HuH-7.5 (cell line): ENCODE measurements at regions not wholly inside any gene's neighbourhood (a gene's known extent, or its start where the extent isn't known, plus 50 kb on each side); places are given as distances from the start of the nearest gene placed in this dataset.
A peak's percentile ranks its signal among the peaks of the same experiment; 100 is the strongest.
"Not testable (repeated sequence)": the region's sequence is repeated elsewhere in the genome, so short reads cannot be mapped to it uniquely, and the experiment has no call there.

Experiments used
- DNase-seq: peaks from one replicate; pipeline ENCODE4 v3.0.0; 2011; ENCODE audit warnings: low spot score

DNA sequence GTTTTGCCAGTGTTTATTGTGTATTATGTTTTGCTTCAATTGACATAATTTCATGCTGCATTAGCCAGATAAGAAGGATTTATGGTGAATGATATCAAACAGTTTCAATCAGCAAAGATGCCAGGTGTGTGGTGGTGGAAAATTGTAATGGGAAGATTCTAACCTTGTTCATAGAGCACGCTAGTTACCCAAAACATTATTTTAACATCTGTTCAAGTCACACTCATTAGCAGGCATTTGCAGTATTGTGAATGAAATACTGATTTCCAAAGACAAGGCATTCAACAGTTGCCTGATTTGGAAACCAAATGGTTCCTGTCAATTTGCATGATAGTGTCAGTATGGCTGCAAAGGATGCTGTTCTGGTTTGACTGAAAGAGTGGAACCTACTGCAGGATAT is 129.7 kb downstream of the EPC1 start:
- no peak for DNase-seq

DNA sequence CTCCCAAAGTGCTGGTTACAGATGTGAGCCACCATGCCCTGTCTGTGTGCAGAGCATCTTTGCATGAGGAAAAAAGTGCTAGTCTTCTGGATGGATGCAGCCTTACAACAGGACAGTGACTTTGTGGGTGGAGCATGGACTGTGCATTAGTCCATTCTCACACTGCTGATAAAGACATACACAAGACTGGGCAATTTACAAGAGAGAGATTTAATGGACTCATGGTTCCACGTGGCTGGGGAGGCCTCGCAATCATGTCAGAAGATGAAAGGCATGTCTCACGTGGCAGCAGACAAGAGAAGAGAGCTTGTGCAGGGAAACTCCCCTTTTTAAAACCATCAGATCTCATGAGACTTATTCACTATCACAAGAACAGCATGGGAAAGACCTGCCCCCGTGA is 133.1 kb downstream of the EPC1 start:
- DNase-seq, result not testable (repeated sequence)

DNA sequence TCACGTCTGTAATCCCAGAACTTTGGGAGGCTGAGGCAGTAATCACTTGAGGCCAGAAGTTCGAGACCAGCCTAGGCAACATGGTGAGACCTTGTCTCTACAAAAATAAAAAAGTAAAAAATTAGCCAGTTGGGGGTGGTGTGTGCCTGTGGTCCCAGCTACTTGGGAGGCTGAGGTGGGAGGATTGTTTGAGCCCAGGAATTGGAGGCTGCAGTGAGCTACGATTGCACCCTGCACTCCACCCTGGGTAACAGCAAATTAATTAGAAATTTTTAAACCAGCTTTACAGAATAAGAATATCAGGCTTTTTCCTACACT is 136.0 kb downstream of the EPC1 start:
- no peak for DNase-seq

DNA sequence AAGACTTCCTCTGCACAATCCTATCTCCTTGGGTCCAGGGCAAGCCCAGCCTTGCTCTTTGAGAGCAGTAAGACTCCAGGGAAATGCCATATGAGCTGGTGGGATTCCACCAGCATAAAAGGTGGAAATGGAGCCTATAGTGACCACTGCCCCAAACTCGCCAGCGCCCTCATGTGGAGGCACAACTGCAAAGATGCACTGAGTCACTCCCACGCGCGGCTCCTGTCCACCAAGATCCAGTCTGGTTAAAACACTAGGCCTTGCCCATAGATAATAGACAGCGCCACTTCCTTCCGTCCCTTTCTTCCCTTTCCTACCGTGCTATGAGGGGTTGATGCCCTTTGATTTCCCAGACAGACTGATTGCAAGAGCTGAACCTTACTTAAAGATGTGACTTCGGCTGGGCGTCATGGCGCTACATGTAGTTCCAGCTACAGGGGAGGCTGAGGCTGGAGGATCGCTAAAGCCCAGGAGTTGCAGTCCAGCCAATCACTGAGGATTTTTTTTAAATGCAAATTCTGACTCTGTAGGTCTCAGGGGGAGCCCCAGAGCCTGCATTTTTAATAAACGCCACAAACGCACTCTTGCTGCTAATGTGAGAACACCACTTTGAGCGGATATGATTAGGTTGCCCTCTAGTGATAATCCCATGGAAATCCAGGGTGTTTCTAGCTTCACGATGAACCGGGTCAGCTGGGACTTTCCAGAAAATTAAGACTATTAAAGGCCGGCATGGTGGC is 136.5 kb downstream of the EPC1 start:
- DNase-seq, result peak; percentile 39

DNA sequence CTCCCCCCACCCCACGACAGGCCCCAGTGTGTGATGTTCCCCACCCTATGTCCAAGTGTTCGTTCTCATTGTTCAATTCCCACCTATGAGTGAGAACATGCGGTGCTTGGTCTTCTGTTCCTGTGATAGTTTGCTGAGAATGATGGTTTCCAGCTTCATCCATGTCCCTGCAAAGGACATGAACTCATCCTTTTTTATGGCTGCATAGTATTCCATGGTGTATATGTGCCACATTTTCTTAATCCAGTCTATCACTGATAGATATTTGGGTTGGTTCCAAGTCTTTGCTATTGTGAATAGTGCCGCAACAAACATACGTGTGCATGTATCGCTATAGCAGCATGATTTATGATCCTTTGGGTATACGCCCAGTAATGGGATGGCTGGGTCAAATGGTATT is 139.0 kb downstream of the EPC1 start:
- not testable (repeated sequence) for DNase-seq

DNA sequence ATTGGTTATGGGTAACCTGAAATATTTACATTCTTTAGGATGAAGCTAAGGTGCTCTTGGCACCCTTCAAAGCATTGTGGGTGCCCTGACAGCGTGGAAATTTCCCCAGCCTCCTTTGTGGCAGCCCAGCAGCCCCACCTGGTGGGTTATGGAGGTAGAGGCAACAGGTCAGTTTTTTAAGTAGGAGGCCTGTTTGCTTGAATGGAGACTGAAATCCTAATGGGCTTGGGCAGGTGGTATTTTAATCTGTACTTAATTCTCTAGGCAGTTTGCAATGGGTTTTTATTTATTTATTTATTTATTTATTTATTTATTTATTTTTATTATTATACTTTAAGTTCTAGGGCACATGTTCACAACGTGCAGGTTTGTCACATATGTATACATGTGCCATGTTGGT is 139.4 kb downstream of the EPC1 start:
- peak; percentile 39 for DNase-seq

DNA sequence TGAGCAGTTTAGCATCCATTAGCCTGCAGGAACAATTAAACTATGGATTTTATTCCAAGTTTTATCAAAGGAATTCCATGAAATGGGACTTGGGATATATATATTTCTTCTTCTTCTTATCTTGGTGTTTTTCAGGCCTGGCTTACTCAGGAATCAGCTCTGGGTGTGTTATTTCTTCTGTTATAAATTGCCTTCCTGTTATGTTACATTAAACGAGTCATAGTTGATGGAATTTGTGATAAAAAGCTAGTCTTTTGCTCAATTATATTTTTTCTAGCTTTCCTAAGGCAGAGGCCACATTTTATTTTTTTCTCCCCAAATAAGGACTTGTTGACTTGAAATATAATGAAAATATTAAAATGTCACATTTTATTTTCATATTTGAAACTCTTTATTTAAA is 141.3 kb downstream of the EPC1 start:
- no peak for DNase-seq

DNA sequence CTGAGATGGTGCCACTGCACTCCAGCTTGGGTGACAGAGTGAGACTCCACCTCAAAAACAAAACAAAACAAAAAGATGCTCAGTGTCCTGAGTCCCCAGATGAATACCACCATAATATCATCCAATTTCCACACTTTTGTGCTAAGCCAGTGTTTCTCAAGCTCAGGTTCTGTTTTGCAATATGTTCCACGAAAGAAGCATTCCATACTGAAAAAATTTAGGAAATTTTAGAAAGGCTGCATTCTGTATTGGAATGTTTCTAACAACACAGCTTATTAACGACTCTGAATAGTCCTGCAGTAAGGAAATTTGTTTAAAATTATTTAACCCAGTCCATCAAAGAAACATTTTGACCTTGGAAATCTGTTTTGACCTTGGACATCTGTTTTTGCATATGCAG is 142.4 kb downstream of the EPC1 start:
- no peak for DNase-seq

DNA sequence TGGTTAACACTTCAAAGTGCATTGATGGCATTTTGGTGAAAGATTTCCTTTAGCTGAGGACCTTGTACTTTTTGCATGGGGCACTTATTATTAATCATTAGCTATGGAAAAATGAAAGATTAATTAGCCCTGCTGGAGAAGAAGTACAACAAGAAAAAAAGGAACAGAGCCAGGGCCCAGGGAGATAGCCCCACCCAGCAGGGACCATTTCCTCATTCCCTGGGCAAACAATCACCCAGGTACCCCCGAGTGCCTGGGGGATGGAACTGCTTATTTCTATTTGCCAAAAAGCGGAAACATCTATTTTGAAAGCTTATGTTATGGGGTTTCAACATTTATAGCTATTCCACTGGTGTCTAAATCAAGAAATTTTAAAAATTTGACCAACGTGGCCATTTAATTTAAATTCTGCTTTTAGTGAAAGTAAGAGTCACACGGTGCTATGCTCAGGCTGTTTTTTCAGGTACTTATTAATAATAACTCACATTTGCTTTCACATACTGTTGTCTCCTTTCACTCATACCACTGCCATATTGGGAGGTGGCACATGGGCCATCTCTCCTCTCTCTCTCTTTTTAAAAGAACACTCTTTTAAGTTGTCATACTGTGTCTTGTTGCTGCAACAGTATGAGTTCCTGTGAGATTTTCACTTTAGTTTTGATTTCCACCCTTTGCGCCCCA is 143.6 kb upstream of the KIF5B start:
- no peak for DNase-seq

DNA sequence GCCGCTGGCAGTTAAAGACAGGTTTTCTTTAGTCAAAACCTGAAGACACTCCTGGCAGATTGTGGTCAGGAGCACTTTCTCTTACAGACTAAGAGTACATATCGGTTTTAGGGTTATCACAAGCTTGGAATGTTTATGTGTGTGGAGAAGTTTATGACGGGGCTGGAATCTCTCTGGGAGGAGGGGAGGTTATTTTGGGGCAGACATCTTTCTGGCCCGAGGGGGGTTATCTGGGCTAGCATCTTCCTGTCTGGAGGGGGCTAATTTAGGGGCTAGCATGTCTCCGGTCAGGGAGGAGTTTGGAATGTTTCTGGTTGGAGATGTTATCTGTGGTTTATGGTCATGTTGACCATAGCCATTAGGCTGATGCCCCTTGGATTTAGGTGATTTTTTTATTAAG is 141.2 kb upstream of the KIF5B start:
- DNase-seq, result no peak

DNA sequence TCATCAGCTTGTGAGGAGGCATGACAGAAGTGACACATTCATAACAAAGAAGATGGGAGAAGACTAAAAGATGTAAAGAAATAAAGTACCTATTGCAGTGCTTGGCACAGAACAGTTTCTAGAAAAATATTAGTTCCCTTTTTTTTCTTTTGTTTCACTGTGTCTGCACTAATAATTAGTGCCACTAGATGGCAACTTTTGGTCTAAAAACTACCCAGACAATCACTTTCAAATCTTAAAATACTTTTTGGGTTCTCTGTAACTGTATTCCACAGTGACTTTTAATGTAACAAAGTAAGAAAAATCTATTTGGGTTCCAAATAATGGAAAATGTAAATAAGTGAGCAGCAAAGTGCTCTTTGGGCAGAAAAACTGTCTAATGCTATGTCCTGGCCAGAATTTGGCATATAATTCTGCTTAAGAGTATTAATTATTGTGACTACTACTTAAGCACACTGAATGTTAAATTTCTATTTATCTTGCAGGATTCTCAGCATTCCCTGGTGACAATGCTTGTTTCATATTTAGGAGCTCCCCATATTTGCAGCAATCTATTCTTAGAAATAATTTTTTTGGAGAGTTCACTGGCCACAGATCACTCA is 134.8 kb upstream of the KIF5B start:
- no peak for DNase-seq

DNA sequence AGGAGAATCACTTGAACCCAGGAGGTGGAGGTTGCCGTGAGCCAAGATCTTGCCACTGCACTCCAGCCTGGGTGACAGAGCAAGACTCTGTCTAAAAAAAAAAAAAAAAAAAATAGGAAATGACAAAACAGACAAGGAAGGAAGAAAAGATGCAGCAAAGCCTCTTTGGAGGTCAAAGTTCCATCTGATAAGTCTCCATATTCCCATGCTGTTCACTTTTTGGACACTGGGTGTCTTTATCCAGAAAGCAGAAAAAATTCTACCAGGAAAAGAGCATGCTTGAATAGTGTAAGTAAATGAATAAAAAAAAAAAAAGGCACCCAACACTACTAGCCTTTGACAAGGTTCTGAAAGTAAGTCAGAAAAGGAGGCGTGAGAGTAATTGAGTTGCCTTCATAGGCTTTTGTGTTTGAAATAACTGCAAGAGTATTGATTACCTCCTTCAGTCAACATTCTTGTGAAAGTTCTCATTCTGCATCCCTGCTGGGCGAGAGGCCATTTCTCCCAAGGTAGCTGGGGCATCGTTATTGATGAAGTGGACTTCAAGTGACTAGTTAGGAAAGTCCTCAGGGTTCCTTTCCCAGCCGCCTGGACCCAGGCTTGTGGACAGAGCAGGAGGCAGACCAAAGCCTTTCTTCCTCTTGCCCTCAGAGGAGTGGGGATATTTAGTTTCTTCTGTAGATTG is 133.3 kb upstream of the KIF5B start:
- DNase-seq, result no peak

DNA sequence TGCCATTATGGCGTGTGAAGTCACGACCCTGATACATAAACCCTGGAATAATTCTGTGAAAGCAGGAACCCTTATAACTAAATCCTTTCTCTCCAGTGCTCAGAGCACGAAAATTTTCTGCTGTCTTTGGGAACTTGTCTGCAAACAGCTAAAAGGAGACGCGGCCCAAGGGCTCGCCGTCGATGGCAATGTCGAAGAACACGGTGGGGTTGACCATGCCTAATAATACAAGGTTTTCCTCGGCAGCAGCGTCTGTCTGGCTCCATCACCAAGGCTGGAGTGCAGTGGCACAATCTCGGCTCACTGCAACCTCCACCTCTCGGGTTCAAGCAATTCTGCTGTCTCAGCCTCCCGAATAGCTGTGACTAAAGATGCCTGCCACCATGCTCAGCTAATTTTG is 132.4 kb upstream of the KIF5B start:
- not testable (repeated sequence) for DNase-seq

DNA sequence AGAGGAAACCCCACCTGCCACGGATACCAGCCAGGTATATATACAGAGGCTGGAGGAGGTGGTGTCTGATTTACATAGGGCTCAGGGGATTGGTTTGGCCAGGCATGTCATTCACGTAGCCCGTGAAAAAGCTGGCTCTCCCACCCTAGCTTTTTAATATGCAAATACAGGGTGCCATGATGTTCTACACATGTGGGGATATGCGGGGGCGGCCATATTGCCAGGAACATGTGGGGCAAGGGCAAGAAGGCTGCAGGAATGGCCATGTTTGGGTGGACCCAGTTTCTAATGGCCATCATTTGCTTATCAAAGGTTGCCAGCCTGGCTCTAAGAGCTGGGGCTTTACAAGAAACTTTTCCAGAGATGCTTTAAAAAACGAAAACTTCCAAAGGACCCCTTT is 131.5 kb upstream of the KIF5B start:
- no peak for DNase-seq

DNA sequence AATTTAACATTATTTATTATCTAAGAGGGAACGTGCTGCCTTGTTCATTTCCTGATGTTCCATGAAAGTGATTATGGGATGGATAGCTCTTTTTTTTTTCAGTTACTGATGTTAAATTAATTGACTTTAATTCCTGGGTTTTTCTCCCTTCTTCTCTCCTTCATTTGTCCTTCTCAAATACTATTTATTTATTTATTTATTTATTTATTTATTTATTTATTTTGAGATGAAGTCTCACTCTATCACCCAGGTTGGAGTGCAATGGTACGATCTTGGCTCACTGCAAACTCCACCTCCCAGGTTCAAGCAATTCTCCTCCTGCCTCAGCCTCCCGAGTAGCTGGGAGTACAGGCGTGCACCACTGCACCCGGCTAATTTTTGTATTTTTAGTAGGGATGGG is 127.4 kb upstream of the KIF5B start:
- not testable (repeated sequence) for DNase-seq

DNA sequence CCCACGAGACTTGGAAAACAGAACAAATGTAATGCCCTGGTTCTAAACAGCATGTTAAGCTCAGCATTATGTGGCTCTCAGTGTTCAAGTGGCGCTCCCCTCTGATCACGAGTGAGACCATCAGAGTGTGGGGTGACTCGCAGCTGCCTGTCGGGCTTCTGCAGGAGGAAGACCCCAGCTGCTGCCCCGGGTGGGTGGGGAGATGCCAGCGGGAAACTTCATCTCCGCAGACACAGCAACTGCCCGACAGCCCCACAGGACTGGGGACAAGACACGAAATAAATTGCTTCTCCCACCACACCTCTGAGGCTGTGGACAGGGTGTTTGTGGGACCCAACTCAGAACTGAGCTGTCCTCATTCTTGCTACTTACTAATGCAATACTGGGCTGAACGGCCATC is 126.3 kb upstream of the KIF5B start:
- no peak for DNase-seq

DNA sequence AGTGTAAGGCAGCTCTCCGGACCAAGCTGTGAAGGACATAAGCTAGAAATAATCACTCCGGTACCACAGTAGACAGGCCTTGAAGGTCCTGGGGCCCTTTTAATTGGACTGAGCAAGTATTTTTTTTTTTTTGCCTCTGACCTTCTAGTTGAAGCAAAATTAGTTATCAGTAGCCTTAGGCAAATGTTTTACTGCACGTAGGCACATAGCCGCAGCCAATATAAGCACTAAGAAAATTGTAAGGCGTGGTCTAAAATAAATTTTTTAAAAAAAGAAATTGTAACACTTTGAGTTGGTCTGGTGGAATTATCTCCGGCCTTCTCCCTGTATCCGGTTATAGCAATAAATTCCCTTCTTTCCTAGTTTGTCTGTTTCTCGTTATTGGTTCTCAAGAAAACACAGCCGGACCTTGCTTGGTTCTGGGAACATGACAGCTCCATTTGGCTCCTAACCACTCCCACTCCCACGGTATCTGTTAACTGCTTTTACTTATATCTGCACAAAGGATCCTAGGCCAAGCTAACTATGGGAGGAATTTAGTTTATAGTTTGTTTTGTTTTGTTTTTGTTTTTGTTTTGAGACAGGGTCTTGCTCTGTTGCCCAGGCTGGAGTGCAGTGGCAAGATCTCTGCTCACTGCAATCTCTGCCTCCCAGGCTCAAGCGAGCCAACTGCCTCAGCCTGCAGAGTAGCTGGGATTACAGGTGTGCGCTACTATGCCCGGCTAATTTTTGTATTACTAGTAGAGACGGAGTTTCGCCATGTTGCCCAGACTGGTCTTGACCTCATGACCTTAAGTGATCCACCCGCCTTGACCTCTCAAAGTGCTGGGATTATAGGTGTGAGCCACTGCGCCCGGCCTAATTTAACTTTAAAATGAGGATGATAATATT is 124.4 kb upstream of the KIF5B start:
- DNase-seq, result no peak

DNA sequence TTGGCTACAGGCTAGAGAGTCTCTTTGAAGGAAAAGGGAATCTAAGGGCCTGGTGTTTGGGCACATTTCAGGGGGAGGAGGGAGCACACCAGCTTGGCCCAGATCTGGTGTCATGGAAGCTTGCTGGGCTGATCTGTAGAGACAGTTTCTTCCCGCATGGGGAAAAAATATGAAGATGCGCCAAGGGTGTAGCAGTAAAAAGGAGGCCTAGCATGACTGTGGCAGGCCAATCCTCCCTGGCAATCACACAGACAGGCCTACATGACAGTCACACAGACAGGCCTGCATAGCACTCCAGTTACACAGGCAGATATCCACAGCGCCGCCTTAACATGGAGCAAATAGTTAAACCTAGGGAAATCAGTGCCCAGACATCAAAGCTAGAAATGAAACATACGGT is 123.6 kb upstream of the KIF5B start:
- no peak for DNase-seq

DNA sequence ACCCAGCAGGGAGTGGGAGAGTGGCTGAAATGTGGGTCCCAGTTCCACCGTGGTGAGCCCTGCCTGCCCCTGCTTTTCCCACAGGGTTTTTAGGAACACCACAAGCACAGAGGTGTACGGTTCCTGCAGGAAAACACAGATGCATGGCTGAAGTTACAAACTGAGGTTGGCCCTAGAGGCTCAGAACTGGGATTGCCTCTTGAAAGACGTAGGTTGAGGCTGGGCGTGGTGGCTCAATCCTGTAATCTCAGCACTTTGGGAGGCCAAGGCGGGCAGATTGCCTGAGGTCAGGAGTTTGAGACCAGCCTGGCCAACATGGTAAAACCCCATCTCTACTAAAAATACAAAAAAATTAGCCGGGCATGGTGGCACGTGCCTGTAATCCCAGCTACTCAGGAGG is 121.4 kb upstream of the KIF5B start:
- DNase-seq, result not testable (repeated sequence)

DNA sequence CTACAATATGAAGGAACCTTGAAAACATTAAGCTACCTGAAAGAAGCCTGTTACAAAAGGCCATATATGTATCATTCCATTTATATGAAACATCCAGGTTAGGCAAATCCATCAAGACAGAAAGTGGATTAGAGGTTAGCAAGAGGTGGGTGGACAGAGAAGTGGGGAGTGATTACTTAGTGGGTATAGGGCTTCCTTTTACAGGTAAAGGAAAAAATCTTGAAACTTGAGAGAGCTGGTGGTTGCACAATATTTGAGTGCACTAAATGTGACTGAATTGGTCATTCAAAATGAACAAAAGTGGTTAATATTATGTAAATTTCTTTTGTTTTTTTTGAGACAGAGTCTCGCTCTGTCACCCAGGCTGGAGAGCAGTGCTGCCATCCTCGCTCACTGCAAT is 119.4 kb upstream of the KIF5B start:
- no peak for DNase-seq

DNA sequence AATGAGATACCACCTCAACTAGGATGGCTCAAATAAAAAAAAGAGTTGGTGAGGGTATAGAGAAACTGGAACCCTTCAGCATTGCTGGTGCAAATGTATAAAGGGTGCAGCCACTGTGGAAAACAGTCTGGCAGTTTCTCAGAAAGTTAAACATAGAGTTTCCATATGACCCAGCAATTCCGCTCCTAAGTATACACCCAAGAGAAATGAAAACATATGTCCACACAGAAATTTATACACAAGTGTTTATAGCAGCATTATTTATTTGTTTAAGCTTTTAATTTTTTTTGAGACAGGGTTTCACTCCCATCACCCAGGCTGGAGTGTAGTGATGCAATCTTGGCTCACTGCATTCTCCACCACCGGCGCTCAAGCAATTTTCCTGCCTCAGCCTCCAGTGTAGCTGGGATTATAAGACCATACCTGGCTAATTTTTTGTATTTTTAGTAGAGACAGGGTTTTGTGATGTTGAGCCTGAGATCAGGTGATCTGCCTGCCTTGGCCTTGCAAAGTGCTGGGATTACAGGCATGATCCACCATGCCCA is 118.2 kb upstream of the KIF5B start:
- no peak for DNase-seq

DNA sequence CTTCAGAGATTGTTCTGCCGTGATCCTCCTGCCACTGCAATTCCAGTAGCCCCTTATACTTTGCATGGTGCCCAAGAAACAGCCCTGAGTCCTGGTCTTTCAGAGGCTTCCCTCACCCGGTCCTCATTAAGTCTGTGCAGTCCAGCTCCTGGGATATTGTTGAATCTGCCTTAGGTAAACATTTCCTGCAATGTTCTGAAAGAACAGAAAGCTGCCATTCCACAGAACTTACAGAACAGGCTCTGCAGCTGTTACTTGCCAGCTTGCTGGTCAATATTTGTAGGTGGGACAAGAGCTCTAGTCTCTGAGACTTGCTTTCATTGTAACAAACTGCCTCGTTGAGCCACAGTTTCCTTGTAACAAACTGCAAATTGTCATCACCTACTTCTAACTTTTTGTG is 115.0 kb upstream of the KIF5B start:
- DNase-seq, result no peak
